GM21390 (cell line): ENCODE measurements at regions not wholly inside any gene's neighbourhood (a gene's known extent, or its start where the extent isn't known, plus 50 kb on each side); places are given as distances from the start of the nearest gene placed in this dataset.
"Not testable (repeated sequence)": the region's sequence is repeated elsewhere in the genome, so short reads cannot be mapped to it uniquely, and the experiment has no call there.

Source experiments
- ATAC-seq: cut with Tn5 transposase; IDR thresholded peaks from one replicate; pipeline ENCODE4 v1.9.1; 2021; ENCODE audit not compliant: unreplicated experiment

GRCh38 chr14:56025191-56025590 lies 93.0 kb upstream of the PELI2 start:
- no peak for ATAC-seq

- no peak for ATAC-seq
Observed at GRCh38 chr14:56026506-56026905, 91.7 kb upstream of the PELI2 start.

DNA sequence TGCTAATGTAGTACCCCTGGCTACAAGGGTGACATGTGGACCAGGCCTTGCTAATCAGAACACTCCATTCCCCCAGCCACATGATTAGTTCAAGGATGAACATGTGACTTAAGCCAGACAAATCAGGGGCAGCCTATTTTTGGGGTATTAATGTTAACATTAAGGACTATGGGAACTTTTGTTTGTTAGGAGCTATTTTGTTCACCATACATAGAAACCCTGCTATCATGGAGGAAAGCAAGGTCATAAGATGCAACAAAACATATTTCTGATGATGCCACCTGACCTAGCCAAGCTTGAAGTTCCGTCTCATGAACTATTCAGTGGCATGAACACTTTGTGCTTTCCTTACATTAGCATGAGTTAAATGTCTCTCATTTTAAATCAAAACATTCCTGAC lies 90.8 kb upstream of the PELI2 start:
- no peak for ATAC-seq

DNA sequence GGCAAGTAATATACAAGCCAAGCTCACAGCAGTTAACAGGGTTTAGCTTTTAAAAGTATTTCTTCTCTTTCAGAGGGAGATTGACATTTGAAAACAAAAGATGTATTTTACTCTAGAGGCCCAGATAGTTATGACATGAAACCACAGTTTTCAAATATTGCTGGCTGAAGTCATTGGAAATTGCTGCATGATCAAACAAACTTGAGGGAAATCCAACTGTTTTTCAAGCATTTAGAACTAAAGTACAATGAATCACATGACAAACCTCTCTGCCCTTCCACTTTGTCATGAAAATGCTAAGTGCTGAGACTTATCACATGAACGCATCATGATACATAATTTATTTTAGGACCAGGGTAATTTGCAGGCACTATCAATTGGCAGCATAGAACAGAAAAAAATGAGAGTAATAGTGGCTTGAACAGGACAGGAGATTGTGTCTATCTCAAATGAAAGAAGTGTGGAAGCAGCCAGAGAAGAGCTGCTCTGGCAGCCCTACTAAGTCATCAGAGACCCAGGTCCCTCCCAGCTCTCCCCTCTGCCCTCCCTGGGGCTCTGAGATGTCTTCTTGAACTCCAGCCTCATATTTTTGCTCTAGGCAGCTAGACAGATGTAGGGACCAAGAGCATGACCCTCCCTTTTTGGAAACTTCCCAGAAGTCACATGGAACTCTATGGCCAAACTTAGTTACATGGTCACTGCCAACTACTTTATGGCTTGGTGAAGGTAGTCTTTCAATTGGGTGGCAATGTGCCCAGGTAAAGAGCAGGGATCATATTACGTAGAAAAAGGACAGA lies 90.1 kb upstream of the PELI2 start:
- ATAC-seq: no peak

GRCh38 chr14:56036353-56036752 lies 81.9 kb upstream of the PELI2 start:
- ATAC-seq: no peak

DNA sequence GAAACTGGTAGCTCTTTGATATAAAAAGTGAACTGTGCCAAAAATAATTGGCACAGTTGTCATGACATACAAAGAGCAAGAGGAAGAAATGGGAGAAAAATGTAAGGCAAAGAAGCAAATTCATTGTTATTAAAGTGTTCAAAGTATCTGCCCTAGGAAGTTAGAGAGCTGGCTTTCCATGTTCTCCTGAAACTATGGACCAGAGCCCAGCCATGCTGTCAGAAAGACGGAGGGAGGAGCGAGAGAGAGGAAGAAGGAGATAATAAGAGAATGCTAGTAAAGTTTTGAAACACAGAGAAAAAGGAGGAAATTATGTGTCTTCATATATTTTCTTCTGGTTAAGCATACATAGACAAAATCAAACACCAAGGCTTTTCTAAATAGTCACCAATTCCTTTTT lies 78.1 kb upstream of the PELI2 start:
- ATAC-seq: no peak

- ATAC-seq: no peak
Observed at GRCh38 chr14:56044196-56044595, 74.0 kb upstream of the PELI2 start.

DNA sequence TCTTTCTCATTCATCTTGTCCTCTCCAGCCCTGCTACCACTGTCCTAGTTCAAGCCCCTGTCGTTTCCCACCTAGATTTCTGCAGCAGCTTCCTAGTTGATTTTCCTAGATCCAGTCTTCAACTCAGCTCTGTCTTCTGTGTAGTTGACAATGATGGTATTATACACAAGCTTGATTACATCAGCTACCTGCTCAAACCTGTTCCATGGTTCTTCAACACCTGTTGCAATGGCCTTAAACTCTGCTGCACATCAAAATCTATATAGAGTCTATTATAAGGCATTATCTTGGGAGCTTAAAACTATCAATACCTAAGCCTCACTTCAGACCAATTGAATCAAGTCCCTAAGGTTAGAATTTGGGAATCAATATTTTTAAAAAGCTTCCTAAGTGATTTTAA lies 71.7 kb upstream of the PELI2 start:
- ATAC-seq: no peak

GRCh38 chr14:56046996-56047395 lies 71.2 kb upstream of the PELI2 start:
- no peak for ATAC-seq

DNA sequence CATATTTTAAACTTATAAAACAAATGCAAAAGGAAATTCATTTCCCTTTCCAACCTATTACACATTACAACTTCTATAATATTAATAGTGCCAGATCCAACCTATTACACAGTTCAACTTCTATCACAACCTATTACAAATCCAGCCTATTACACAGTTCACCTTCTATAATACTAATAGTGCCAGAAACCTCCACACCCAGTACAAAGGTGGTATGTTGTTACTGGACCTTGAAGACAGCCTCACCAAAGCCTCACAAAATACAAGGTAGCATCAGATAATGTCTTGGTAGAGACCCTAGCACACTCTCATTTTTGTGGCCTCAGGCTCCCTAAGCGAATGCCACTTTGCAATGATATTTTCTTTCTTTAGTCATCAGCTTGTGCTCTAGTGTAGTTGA lies 68.7 kb upstream of the PELI2 start:
- no peak for ATAC-seq

DNA sequence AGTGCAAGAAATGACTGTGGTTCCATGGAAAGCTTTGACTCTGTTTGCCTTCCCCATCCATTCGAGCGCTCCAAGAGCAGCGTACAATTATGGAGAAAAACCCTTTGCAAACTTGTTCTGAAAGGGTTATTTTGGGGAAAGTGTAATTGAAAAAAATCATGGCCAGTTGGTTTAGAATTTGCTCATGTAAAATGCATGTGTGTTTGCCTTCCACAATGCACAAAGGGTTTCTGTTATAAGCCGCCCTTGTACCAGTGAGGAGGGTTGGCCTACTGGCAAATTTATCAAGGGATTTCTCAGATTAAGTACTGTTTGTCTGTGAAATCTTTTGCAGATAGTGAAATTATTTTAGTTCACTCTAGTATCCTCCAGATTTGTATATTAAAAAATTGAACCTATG lies 62.7 kb upstream of the PELI2 start:
- no peak for ATAC-seq

- no peak for ATAC-seq
Observed at GRCh38 chr14:56056031-56056430, 62.2 kb upstream of the PELI2 start.

DNA sequence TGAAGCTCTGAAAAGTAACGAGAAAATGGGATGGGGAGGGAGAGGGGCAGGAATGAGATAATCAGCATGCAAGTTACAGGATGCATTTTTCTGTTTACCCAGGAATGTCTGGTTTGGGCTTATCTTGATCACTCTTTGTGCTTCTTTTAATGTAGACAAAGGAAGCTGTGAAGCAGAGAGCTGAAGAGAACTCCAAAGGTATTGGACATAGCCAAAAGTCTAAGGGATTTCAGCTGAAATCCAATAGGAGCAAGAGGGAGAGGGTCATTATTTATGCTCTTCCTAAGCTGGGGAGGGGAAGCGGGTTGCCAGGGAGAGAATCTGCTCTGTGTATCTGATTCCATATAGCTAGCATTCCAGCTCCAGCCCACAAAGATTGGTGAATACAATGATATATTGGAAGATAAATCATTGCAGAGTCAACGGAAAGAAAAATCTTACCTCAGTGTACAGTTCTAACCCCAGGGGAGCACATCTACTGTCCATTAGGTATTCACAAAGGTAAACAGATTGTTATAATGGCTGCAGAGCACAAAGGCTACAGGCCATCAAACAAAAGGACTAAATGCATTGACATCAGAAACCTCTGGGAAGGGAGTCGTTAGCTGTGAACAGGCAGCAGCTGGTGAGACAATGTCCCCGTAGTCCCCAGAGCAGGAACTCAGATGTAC lies 61.0 kb upstream of the PELI2 start:
- ATAC-seq: no peak

- no peak for ATAC-seq
Observed at GRCh38 chr14:56057767-56058166, 60.4 kb upstream of the PELI2 start.

DNA sequence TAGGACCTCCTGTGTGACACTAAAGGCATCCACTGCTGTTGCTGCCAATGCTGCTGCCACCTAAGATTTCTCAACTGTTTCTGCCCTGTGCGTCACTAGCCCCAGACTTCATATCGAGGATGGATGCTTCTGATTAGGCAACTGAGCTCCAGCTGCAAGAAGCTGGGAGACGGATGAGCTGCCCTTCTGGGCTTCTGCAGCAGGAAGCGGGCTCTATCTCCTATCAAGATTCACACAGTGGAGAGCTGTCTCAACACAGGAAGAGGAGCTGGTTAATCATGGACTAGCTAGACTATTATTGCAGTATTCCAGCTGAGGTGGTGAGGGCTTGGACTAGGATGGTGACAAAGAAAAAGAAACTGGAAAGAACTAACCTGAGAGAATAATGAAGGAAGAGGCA lies 59.2 kb upstream of the PELI2 start:
- no peak for ATAC-seq

DNA sequence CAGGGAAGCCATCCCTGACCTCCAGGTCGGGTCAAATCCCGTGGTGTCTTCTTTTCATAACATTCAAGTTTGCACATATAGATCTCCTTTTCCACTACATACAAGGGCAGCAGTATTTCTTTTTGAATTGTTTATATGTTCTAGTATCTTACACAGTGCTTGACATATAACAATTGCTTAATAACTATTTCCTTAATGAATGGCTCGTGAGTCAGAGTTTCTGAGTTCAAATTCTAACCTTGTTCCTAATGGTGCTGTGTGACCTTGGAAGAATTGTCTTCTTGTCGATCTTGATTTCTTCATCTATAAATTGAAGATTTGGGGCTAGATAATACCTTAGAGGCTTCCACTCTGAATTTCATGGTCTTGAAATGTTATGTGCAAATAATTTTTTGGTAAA lies 57.2 kb upstream of the PELI2 start:
- ATAC-seq: no peak

DNA sequence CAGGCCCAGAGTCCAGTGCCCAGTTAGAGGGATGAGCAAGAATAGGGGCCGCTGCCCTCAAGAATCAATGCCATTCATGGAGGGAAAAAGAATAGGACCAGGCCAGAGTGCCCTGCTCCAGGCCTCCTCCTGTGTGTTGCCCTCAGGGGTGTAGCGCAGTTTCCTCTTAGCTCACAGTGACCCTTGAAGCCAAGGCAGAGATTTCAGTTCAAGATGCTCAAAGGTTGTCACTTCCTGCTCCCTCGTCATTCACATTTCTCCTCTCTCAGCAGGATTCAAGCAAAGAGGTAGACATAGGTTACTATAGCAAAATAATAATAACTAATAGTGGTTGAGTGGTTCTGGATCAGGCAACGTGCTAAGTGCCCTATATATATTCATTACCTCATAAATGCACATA lies 55.1 kb upstream of the PELI2 start:
- ATAC-seq: no peak

GRCh38 chr14:56064513-56064912 lies 53.7 kb upstream of the PELI2 start:
- no peak for ATAC-seq

- not testable (repeated sequence) for ATAC-seq
Observed at GRCh38 chr14:56065199-56065598, 53.0 kb upstream of the PELI2 start.

GRCh38 chr14:56065621-56066290 lies 52.5 kb upstream of the PELI2 start:
- no peak for ATAC-seq
